Tongue (tissue), 1 donor: ENCODE measurements at regions not wholly inside any gene's neighbourhood (a gene's known extent, or its start where the extent isn't known, plus 50 kb on each side); places are given as distances from the start of the nearest gene placed in this dataset.
A peak's percentile ranks its signal among the peaks of the same experiment; 100 is the strongest.

Experiments used
- DNase-seq: peaks from one replicate; pipeline ENCODE4 v3.0.0-alpha.2; 2015

DNA sequence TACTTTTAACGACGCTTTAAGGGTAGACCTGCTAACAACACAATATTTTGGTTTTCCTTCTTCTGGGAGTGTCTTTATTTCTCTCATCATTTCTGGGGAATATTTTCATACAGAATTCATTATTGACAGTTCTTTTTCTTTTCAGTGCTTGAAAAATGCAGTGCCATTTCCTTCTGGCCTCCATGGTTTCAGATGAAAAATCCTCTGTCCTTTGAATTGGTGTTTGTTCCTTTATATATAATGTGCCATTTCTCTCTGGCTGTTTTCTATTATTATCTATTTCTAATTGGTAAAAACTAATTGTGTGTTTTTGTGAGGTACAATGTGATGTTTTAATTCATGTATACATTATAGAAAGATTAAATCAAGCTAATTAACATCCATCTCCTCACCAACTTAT is 194.3 kb upstream of the S1PR3 start:
- DNase-seq = no peak

GRCh38 chr9:88798476-88798875 is 192.8 kb upstream of the S1PR3 start:
- no peak for DNase-seq

DNA sequence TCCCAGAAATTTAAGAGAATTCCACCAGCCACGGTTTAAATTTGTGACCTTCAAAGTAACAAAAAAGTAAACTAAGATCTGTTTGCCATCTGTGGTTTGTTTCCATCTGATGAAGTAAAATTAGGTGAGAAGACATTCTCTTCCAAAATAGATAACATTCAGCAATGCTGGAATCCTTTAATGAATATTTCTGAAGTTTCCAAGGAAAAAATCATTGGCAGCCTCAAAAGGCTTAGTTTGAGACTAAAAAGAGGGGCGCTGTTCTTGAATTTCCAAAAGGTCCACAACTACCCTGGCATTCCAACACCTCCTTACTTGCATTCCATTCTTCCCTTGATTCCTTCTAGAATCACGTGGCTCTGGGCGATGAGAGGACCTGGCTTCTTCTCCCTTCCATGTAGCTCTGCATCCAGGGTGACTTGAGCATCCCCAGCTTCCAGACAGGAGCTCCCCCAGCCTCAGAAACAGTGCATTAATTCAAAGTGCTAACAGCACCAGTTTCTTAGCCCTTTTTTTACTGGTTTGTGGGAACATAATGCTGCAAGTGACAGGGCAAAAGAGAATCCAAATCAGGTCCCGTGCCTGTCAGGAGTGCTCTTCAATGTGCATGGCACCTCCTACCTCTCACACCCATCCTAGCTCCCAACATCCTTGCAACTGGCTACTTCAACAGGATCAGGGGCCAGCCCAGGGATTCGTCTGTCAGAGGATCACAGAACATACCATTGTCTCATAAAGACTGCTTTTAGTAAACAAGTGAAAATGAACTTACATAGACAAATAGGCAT is 191.5 kb upstream of the S1PR3 start:
- DNase-seq = no peak

GRCh38 chr9:88800329-88800682 is 191.0 kb upstream of the S1PR3 start:
- no peak for DNase-seq

DNA sequence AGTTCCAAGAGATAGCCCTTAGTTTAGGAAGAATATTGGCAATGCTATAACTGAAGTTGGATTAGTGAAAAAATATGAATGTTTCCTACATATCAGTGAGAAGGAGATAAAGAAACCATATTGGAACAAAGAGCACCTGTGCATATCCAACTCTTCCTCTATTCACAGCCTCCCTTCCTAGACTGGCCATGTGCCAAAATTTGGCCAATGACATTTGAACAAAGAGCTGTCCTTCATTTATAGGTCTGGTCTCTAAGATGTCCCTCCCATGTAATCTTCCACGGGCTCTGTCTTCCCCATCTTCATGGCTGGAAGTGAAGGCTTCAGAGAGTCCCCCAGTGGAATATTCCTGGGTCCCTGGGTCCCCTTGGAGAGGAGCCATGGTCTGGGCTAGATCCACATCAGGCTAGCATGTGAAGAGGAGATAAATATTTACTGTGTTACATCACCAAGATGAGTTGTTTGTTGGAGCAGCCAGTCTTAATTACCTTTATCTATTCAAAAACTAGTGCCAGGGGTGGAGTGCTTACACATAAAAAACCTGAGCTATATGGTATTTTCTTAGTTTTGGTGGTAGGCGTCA is 190.0 kb upstream of the S1PR3 start:
- DNase-seq = no peak

GRCh38 chr9:88802533-88802932 is 188.7 kb upstream of the S1PR3 start:
- DNase-seq = no peak

DNA sequence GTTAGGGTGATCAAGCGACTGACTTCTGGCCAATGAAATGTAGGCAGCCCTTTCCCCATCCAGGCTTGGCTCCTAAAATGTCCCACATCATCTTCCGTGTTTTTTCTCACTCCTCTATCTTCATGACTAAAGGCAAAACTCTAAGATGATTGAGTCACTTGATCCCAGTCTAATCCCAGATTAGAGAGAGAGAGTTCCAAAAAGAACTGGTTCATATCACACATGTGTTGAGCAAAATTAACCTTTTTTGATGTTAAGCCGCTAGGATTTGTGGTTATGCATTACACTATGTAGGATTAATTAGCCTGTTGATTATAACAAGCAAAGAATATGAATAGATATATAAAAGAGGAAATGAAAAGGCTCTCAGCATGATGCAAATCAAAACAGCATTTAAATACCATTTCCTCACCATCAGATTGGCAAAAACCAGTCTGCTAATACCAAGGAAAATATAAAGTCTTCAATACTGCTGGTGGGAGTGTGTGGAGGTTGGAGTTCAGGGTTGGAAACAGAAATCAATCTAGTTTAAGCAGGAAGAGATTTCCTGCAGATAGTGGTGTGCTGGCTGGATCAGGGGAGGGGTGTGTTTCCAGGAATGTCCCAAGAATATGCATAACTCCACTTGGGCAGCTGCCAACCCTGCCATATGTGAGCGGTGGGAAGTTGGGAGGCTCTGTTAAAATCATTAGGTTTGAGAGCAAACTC is 187.6 kb upstream of the S1PR3 start:
- DNase-seq = peak; percentile 50

- no peak for DNase-seq
These were observed 187.0 kb upstream of the S1PR3 start for GRCh38 chr9:88804254-88804596.

- DNase-seq = no peak
These were observed 185.9 kb upstream of the S1PR3 start for GRCh38 chr9:88805217-88805943.

- no peak for DNase-seq
These were observed 183.8 kb upstream of the S1PR3 start for GRCh38 chr9:88807426-88807825.

DNA sequence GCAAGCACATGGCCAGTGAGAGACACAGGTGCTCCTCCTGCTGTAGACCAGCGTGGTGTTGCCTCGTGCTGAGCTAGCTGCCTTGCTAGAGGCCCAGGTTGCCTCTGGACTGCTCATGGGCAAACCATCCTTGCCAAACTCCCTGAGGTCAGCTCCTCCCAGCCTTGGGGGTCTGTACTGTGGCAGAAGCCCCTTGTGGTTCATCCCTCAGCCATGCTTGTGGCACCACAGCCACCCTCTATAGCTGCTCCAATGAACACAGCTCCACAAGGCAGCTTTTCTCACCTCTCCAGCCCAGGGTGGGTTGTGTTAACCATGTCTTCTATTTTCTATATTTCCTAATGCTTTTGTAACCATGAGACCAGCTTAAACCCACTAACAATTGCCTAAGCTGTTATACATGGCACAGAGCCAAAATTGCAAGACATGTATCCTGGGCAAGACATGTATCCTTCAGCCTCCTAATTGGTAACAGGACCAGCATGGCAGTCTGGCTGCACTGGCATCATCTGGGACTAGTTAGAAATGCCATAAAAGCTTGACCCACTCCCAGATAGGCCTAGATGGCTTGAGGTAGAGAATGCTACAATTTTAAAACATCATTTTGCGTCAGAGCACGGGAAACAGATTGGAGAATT is 183.1 kb upstream of the S1PR3 start:
- no peak for DNase-seq

- DNase-seq = no peak
These were observed 182.4 kb upstream of the S1PR3 start for GRCh38 chr9:88808761-88809354.

DNA sequence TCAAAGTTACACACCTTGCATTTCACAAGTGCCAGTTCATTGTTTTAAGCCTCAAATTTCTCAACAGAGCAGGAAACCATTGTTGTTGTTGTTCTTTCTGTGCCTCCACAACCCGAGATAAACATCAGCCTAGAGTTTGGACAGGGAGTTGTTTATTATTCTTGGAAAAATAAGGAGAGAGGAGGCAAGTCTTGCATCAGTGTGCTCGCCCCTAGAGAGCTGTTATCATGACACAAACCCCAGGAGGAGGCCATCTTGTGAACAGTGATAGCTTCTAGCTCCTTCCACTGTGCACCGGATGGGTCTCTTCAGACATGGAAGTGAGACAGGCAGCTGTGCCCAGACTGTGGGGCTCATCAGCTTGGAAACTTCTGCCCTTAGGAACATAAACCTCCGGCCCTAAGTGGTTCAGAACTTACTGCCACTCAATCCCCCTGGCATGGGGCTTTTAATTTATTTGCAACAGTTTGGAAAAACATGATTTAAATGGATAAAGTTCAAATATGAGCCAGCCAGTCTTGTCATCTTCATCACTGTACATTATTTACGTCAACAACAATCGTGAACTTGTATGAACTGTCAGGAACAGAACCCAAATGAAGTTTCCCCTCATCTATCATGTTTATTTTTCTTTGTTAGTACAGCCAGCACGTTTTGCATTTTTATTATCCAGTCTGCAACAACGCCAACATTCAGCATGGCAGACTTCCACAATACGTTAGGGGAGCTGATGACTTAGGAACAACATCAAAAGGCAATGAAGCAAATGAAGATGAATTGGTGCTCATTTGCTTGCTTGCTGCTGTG is 181.7 kb upstream of the S1PR3 start:
- DNase-seq = no peak

DNA sequence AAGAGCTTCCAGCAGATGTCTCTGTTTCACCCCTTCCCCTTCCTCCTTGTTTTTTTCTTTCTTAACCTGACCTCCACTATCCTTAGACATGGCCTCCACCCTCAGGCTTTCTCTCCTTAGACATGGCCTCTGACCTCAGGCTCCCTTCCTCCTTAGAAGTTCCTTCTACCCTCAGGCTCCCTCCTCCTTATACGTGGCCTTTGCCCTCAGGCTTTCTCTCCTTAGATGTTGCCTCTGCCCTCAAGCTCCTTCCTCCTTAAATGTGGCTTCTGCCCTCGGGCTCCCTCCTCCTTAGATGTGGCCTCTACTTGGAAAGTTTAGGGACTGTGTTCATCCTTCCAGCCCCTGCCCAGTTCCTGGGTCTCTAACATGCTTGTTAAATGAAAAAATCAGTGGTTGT is 180.4 kb upstream of the S1PR3 start:
- no peak for DNase-seq

- no peak for DNase-seq
These were observed 179.8 kb upstream of the S1PR3 start for GRCh38 chr9:88811511-88811910.

DNA sequence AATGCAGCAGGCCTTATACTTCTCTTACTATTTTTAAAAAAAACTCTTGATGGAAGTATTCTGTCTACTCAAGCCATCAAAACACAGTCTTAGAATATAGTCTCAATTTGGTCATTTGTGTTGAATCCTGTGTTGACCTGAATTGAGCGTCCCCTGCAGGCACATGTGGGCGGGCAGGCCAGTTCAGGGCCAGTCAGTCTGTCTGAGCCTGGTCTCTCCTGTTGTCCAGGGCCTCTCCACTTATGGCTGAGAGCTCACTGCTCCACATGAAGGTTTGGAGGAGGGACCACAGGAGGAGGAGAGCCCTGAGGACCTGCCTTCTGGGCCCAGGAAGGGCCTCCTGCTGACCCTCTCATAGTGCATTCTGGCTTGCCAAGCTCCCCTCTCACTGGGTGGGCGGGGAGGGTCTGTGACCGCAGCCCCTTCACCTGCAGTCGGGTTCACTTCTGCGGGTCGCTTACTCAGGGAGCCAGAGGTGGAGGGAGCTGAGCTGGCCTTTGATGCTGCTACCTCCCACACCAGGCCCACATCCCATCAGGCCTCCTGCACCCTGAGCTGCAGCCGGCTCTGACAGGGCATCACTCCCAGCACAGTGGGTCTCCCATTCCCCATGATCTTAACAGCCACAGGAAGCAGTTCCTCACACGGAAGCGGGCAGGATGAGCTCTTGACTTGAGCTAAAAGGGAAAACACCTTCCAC is 178.2 kb upstream of the S1PR3 start:
- DNase-seq = no peak

DNA sequence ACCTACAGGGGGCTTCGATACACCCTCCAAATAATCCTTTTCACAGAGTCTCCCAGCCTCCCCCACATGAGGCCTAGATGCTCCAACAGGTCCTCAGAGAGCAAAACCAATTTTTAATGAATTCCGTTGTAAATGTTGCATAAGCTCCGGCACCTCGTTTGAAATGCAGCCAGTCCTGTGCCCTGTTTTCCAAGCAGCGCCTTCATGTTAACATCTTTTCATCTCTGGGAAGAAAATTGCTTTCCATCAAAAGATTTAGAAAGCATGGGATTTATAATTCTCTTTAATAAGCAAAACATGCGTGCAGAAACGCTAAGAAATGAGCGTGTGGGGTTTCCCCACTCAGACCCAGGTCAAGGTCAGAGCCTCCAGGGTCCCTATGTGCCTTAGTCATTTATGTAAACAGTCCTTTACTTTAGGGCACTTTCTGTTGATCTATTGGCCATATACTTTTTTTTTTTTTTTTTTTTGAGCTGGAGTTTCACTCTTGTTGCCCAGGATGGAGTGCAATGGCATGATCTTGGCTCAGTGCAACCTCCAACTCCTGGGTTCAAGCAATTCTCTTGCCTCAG is 177.5 kb upstream of the S1PR3 start:
- no peak for DNase-seq

DNA sequence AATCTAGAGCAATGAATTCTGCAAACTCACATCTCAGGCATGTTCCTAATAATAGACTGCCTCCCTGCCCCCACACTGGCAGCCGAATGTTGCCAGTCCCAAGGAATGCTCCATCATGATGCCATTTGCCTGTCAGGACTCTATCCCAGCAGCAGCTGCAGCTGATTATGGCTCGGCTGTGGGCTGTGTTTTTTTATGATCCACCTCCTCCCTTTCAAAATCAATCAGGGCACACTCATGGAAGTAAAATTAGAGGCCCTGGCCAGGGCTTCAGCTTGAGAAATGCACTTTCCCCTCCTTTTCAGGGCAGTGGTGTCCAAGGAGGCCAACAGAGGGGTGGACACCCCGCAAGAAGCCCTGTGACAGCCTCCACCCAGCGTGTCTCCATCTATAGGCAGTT is 176.7 kb upstream of the S1PR3 start:
- peak; percentile 86 for DNase-seq

DNA sequence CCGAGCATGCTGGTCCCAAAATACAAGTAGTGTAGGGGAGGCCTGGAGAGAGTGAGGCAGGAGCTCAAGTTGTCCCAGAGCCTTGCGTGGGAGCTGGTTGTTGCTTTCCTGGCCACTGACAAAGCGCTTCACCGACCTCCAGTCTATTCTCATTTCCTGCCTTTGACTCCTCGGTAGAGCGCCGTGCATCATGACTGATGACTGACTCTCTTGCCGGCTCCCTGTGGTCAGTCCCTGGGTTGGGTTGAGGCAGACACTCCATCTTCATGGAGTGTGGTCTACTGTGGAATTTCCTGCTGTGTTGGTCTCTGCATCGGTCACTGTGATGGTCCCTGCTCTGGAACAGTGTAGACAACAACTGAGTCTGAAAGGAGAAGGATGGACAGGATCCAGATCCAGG is 175.1 kb upstream of the S1PR3 start:
- no peak for DNase-seq

- DNase-seq = no peak
These were observed 174.7 kb upstream of the S1PR3 start for GRCh38 chr9:88816591-88816990.
